SK-N-DZ (cell line): ENCODE measurements at regions not wholly inside any gene's neighbourhood (a gene's known extent, or its start where the extent isn't known, plus 50 kb on each side); places are given as distances from the start of the nearest gene placed in this dataset.

Source experiments
- DNase-seq: peaks from one replicate; pipeline ENCODE4 v3.0.0-alpha.2; 2015; ENCODE audit warnings: low spot score

- no peak for DNase-seq
Measured at GRCh38 chr18:39840406-39840805, 2114.6 kb upstream of the PIK3C3 start.

GRCh38 chr18:39839782-39840181, 2115.3 kb upstream of the PIK3C3 start:
- no peak for DNase-seq

- no peak for DNase-seq
Measured at GRCh38 chr18:39838831-39839230, 2116.2 kb upstream of the PIK3C3 start.

- no peak for DNase-seq
Measured at GRCh38 chr18:39835303-39836030, 2119.6 kb upstream of the PIK3C3 start.

- no peak for DNase-seq
Measured at GRCh38 chr18:39834636-39835035, 2120.4 kb upstream of the PIK3C3 start.

GRCh38 chr18:39825485-39826150, 2129.4 kb upstream of the PIK3C3 start:
- DNase-seq: no peak

GRCh38 chr18:39806525-39806924, 2148.5 kb upstream of the PIK3C3 start:
- DNase-seq: no peak

- no peak for DNase-seq
Measured at GRCh38 chr18:39805218-39805617, 2149.8 kb upstream of the PIK3C3 start.

- no peak for DNase-seq
Measured at GRCh38 chr18:39802648-39803229, 2152.3 kb upstream of the PIK3C3 start.

- no peak for DNase-seq
Measured at GRCh38 chr18:39801848-39802247, 2153.2 kb upstream of the PIK3C3 start.

GRCh38 chr18:39801010-39801409, 2154.0 kb upstream of the PIK3C3 start:
- DNase-seq: no peak

- DNase-seq: no peak
Measured at GRCh38 chr18:39799006-39799405, 2156.0 kb upstream of the PIK3C3 start.

GRCh38 chr18:39796393-39796792, 2158.6 kb upstream of the PIK3C3 start:
- DNase-seq: no peak

GRCh38 chr18:39795350-39795749, 2159.7 kb upstream of the PIK3C3 start:
- no peak for DNase-seq

GRCh38 chr18:39793609-39794008, 2161.4 kb upstream of the PIK3C3 start:
- DNase-seq: no peak

- no peak for DNase-seq
Measured at GRCh38 chr18:39788383-39788782, 2166.7 kb upstream of the PIK3C3 start.

GRCh38 chr18:39786477-39786876, 2168.6 kb upstream of the PIK3C3 start:
- no peak for DNase-seq

- DNase-seq: no peak
Measured at GRCh38 chr18:39784541-39784940, 2170.5 kb upstream of the PIK3C3 start.

GRCh38 chr18:39781565-39781964, 2173.5 kb upstream of the PIK3C3 start:
- no peak for DNase-seq

- DNase-seq: no peak
Measured at GRCh38 chr18:39780774-39781173, 2174.3 kb upstream of the PIK3C3 start.

- DNase-seq: no peak
Measured at GRCh38 chr18:39779926-39780325, 2175.1 kb upstream of the PIK3C3 start.

GRCh38 chr18:39776766-39777165, 2178.3 kb upstream of the PIK3C3 start:
- no peak for DNase-seq
